Esophagus muscularis mucosa (tissue), 4 donors: ENCODE measurements at regions not wholly inside any gene's neighbourhood (a gene's known extent, or its start where the extent isn't known, plus 50 kb on each side); places are given as distances from the start of the nearest gene placed in this dataset.

Experiments
- EP300 ChIP-seq: sonication (generic); formaldehyde crosslinking; IDR thresholded peaks from one replicate; pipeline ENCODE4 v1.6.1; 2017; ENCODE audit warnings: antibody characterized with exemption
- POLR2A ChIP-seq: fragments of 450-650 bp; IDR thresholded peaks from one replicate; pipeline ENCODE4 v1.6.1; 2017; ENCODE audit warnings: antibody characterized with exemption, moderate library complexity, mild to moderate bottlenecking, low read depth
- POLR2AphosphoS5 ChIP-seq, 2 donors: sonication (generic); formaldehyde crosslinking; IDR thresholded peaks; one replicate each; pipeline ENCODE4 v1.6.1; 2017; ENCODE audit warnings: antibody characterized with exemption in 2 of 2
- TF ChIP-seq, protein P1 (sequence below), 3 experiments: fragments of 200-600 bp in 2 of 3; fragments of 450-650 bp in 1 of 3; sonication (generic) in 2 of 3; IDR thresholded peaks; one replicate each; pipeline ENCODE4 v1.5.1; 2017 to 2019; ENCODE audit warnings: antibody characterized with exemption in 3 of 3, mild to moderate bottlenecking in 2 of 3, moderate library complexity in 1 of 3

- TF ChIP-seq POLR2A = no peak
- TF ChIP-seq, protein P1, sequence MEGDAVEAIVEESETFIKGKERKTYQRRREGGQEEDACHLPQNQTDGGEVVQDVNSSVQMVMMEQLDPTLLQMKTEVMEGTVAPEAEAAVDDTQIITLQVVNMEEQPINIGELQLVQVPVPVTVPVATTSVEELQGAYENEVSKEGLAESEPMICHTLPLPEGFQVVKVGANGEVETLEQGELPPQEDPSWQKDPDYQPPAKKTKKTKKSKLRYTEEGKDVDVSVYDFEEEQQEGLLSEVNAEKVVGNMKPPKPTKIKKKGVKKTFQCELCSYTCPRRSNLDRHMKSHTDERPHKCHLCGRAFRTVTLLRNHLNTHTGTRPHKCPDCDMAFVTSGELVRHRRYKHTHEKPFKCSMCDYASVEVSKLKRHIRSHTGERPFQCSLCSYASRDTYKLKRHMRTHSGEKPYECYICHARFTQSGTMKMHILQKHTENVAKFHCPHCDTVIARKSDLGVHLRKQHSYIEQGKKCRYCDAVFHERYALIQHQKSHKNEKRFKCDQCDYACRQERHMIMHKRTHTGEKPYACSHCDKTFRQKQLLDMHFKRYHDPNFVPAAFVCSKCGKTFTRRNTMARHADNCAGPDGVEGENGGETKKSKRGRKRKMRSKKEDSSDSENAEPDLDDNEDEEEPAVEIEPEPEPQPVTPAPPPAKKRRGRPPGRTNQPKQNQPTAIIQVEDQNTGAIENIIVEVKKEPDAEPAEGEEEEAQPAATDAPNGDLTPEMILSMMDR (IDR thresholded peaks at IDR 0.05) = no peak
- TF ChIP-seq EP300 = no peak
- no peak for TF ChIP-seq POLR2AphosphoS5 (IDR thresholded peaks at IDR 0.05)
These were observed 363.5 kb upstream of the EEF2KMT start for GRCh38 chr16:5461141-5461540.
